WTC11 (cell line): ENCODE measurements at regions not wholly inside any gene's neighbourhood (a gene's known extent, or its start where the extent isn't known, plus 50 kb on each side); places are given as distances from the start of the nearest gene placed in this dataset.

Source experiments
- ATAC-seq: fragments of 200-7000 bp; cut with Tn5 transposase; 2 replicates; pipeline ENCODE4 v1.10.0; 2021; ENCODE audit warnings: mild to moderate bottlenecking, moderate library complexity
- CTCF ChIA-PET: fragments of 300-600 bp; sonication (Branson Sonifier 250); formaldehyde crosslinking; loops from one replicate; lab custom pipeline; 2021; ENCODE audit warnings: antibody characterized with exemption; lab: Charles Lee
- POLR2A ChIA-PET: fragments of 350-600 bp; sonication (Branson Sonifier 250); formaldehyde crosslinking; loops from one replicate; lab custom pipeline; 2021; ENCODE audit warnings: antibody characterized with exemption; lab: Charles Lee
- DNase-seq: peaks from one replicate; pipeline ENCODE4 v3.0.0; 2021; ENCODE audit warnings: low spot score
- H3K27ac Mint-ChIP-seq: 2 replicates; pipeline ENCODE4 v1.8.0; 2021; ENCODE audit warnings: mixed read lengths
- H3K27me3 Mint-ChIP-seq: 2 replicates; pipeline ENCODE4 v1.8.0; 2021; ENCODE audit warnings: low read depth, mild to moderate bottlenecking, moderate library complexity, mixed read lengths
- H3K36me3 Mint-ChIP-seq: 2 replicates; pipeline ENCODE4 v1.8.0; 2021; ENCODE audit warnings: mixed read lengths
- H3K4me1 Mint-ChIP-seq: 2 replicates; pipeline ENCODE4 v1.8.0; 2022; ENCODE audit warnings: mixed read lengths
- H3K4me3 Mint-ChIP-seq: 2 replicates; pipeline ENCODE4 v1.8.0; 2021; ENCODE audit warnings: mild to moderate bottlenecking, moderate library complexity, mixed read lengths
- H3K9me3 Mint-ChIP-seq: 2 replicates; pipeline ENCODE4 v1.8.0; 2021; ENCODE audit warnings: mixed read lengths
- ATF1 ChIP-seq: sonication (generic); formaldehyde crosslinking; IDR thresholded peaks from 2 replicates; pipeline ENCODE4 v1.8.1; 2023; ENCODE audit warnings: mild to moderate bottlenecking, moderate library complexity, missing genetic modification reagents
- ESRRA ChIP-seq: sonication (generic); formaldehyde crosslinking; IDR thresholded peaks from 2 replicates; pipeline ENCODE4 v1.8.1; 2022; ENCODE audit warnings: mild to moderate bottlenecking, missing genetic modification reagents, borderline replicate concordance
- FOXK1 ChIP-seq: sonication (generic); formaldehyde crosslinking; IDR thresholded peaks from 2 replicates; pipeline ENCODE4 v1.8.0; 2022; ENCODE audit warnings: mild to moderate bottlenecking, moderate library complexity, missing genetic modification reagents
- FOXP4 ChIP-seq: sonication (generic); formaldehyde crosslinking; IDR thresholded peaks from 2 replicates; pipeline ENCODE4 v1.8.0; 2022; ENCODE audit warnings: mild to moderate bottlenecking, missing genetic modification reagents
- GABPB1 ChIP-seq: sonication (generic); formaldehyde crosslinking; IDR thresholded peaks from 2 replicates; pipeline ENCODE4 v1.8.1; 2023; ENCODE audit warnings: mild to moderate bottlenecking, missing genetic modification reagents
- GTF2I ChIP-seq: fragments of 250-450 bp; sonication (Bioruptor Pico); conservative IDR thresholded peaks from 2 replicates; pipeline ENCODE4 v1.4.0; 2021; ENCODE audit warnings: mild to moderate bottlenecking
- MYBL2 ChIP-seq: sonication (generic); formaldehyde crosslinking; IDR thresholded peaks from 2 replicates; pipeline ENCODE4 v1.8.1; 2023; ENCODE audit warnings: mild to moderate bottlenecking, moderate library complexity, missing genetic modification reagents
- OVOL2 ChIP-seq: fragments of 250-450 bp; sonication (Bioruptor Pico); IDR thresholded peaks from 2 replicates; pipeline ENCODE4 v1.9.0; 2021; ENCODE audit warnings: mild to moderate bottlenecking, borderline replicate concordance
- TEAD4 ChIP-seq: sonication (generic); formaldehyde crosslinking; IDR thresholded peaks from 2 replicates; pipeline ENCODE4 v1.8.0; 2022; ENCODE audit warnings: mild to moderate bottlenecking, missing genetic modification reagents
- USF2 ChIP-seq: sonication (generic); formaldehyde crosslinking; IDR thresholded peaks from 2 replicates; pipeline ENCODE4 v1.8.1; 2023; ENCODE audit warnings: mild to moderate bottlenecking, missing genetic modification reagents, moderate library complexity
- ZNF138 ChIP-seq: sonication (generic); formaldehyde crosslinking; conservative IDR thresholded peaks from 2 replicates; pipeline ENCODE4 v1.8.1; 2022; ENCODE audit warnings: mild to moderate bottlenecking, moderate library complexity, missing genetic modification reagents
- ZNF232 ChIP-seq: sonication (generic); formaldehyde crosslinking; IDR thresholded peaks from 2 replicates; pipeline ENCODE4 v1.8.0; 2022; ENCODE audit warnings: mild to moderate bottlenecking, missing genetic modification reagents
- TF ChIP-seq, protein P1 (sequence below): sonication (generic); formaldehyde crosslinking; IDR thresholded peaks from 2 replicates; pipeline ENCODE4 v1.8.1; 2023; ENCODE audit warnings: mild to moderate bottlenecking, missing genetic modification reagents, borderline replicate concordance
- TF ChIP-seq, protein P2 (sequence below): fragments of 250-450 bp; sonication (Bioruptor Pico); IDR thresholded peaks from 2 replicates; pipeline ENCODE4 v1.9.0; 2021; ENCODE audit warnings: mild to moderate bottlenecking
- TF ChIP-seq, protein P3 (sequence below): sonication (generic); formaldehyde crosslinking; IDR thresholded peaks from 2 replicates; pipeline ENCODE4 v1.8.1; 2022; ENCODE audit warnings: missing genetic modification reagents, borderline replicate concordance
- TF ChIP-seq, protein P4 (sequence below): fragments of 200-600 bp; IDR thresholded peaks from 2 replicates; pipeline ENCODE4 v1.8.0; 2022; ENCODE audit warnings: antibody characterized with exemption

DNA sequence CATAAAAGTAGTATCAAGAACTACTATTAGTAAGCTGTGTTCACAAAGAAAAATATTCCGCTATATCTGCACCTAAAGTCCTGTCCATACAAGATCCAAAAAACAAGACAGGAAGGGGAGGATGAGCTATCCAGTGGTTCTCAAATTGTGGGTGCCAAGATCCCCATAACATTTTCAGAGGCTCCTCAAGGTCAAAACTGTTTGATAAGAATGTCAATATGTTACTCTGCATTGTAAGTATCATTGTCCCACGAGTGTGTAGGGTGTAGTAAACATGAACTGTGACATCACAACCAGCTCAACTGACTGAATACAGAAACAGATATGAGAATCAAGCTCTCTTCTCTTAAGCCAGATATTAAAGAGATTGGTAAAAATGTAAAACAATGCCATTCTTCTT lies 81.9 kb upstream of the HIVEP1 start (continued):
- no peak for TF ChIP-seq ATF1

DNA sequence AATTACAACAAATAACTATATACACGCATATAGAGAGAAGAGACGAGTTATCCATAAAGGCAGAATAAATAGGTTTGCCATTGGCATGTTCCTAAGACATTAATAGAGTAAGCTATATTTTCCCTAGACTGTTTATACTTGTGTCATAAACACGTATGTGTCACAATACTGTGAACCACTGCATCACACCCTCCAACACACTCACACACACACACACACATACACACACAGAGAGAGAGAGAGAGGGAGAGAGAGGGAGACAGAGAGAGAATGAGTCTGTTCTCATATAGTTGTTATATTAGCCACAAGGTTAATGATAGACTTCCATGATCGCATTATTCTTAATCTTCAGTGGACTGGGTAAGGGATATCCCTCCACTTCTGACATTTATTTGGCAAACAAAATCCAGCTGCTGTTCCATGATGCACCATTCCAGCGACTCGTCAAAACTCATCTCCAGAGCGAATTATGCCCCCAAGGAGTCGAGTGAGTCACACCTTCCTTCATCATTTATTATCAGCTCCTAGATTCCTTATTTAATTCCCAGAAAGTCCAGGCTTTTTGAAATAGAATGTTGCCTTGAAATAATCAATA lies 82.8 kb upstream of the HIVEP1 start:
- Mint-ChIP-seq H3K4me1 (peaks cover 15% of the 10 kb centered on the region), H3K27ac (no peak overlapping the region), H3K9me3 (peaks cover 11% of the 10 kb centered on the region), H3K4me3 (no peak overlapping the region), H3K27me3 (no peaks in the 10 kb centered on the region), H3K36me3 (peaks cover 16% of the 10 kb centered on the region)
- ATAC-seq (no peak), DNase-seq (no peak)
- TF ChIP-seq, protein P1, sequence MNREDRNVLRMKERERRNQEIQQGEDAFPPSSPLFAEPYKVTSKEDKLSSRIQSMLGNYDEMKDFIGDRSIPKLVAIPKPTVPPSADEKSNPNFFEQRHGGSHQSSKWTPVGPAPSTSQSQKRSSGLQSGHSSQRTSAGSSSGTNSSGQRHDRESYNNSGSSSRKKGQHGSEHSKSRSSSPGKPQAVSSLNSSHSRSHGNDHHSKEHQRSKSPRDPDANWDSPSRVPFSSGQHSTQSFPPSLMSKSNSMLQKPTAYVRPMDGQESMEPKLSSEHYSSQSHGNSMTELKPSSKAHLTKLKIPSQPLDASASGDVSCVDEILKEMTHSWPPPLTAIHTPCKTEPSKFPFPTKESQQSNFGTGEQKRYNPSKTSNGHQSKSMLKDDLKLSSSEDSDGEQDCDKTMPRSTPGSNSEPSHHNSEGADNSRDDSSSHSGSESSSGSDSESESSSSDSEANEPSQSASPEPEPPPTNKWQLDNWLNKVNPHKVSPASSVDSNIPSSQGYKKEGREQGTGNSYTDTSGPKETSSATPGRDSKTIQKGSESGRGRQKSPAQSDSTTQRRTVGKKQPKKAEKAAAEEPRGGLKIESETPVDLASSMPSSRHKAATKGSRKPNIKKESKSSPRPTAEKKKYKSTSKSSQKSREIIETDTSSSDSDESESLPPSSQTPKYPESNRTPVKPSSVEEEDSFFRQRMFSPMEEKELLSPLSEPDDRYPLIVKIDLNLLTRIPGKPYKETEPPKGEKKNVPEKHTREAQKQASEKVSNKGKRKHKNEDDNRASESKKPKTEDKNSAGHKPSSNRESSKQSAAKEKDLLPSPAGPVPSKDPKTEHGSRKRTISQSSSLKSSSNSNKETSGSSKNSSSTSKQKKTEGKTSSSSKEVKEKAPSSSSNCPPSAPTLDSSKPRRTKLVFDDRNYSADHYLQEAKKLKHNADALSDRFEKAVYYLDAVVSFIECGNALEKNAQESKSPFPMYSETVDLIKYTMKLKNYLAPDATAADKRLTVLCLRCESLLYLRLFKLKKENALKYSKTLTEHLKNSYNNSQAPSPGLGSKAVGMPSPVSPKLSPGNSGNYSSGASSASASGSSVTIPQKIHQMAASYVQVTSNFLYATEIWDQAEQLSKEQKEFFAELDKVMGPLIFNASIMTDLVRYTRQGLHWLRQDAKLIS = no peak
- no peak for TF ChIP-seq ZNF232 (CRISPR knock-in tag)
- no peak for TF ChIP-seq ZNF138 (CRISPR knock-in tag)
- ChIA-PET POLR2A (no interaction called here), CTCF (no interaction called here)

GRCh38 chr6:11926594-11927407 lies 85.3 kb upstream of the HIVEP1 start:
- Mint-ChIP-seq H3K27me3 (no peaks in the 10 kb centered on the region), H3K27ac (no peak overlapping the region), H3K36me3 (peaks cover 3% of the 10 kb centered on the region; the same call in 1 of the 2 replicates), H3K4me1 (peaks cover 15% of the 10 kb centered on the region), H3K4me3 (no peak overlapping the region), H3K9me3 (no peaks in the 10 kb centered on the region)
- TF ChIP-seq ZNF232 (CRISPR knock-in tag) = no peak
- TF ChIP-seq, protein P2, sequence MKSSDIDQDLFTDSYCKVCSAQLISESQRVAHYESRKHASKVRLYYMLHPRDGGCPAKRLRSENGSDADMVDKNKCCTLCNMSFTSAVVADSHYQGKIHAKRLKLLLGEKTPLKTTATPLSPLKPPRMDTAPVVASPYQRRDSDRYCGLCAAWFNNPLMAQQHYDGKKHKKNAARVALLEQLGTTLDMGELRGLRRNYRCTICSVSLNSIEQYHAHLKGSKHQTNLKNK = no peak
- TF ChIP-seq, protein P3, sequence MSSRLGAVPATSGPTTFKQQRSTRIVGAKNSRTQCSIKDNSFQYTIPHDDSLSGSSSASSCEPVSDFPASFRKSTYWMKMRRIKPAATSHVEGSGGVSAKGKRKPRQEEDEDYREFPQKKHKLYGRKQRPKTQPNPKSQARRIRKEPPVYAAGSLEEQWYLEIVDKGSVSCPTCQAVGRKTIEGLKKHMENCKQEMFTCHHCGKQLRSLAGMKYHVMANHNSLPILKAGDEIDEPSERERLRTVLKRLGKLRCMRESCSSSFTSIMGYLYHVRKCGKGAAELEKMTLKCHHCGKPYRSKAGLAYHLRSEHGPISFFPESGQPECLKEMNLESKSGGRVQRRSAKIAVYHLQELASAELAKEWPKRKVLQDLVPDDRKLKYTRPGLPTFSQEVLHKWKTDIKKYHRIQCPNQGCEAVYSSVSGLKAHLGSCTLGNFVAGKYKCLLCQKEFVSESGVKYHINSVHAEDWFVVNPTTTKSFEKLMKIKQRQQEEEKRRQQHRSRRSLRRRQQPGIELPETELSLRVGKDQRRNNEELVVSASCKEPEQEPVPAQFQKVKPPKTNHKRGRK (CRISPR knock-in tag) = peak; percentile 26; the same call in 1 of the 2 replicates
- DNase-seq (no peak), ATAC-seq (no peak)
- ChIA-PET CTCF (no interaction called here), POLR2A (no interaction called here)

- H3K27ac Mint-ChIP-seq = no peak overlapping the region
- POLR2A ChIA-PET = no interaction called here
- DNase-seq = no peak
- TF ChIP-seq ATF1 = no peak
- TF ChIP-seq MYBL2 (CRISPR knock-in tag) = no peak
- no peak for TF ChIP-seq GTF2I (CRISPR knock-in tag)
- no peak for TF ChIP-seq FOXK1 (CRISPR knock-in tag)
- TF ChIP-seq ESRRA = no peak
- TF ChIP-seq, protein P4, sequence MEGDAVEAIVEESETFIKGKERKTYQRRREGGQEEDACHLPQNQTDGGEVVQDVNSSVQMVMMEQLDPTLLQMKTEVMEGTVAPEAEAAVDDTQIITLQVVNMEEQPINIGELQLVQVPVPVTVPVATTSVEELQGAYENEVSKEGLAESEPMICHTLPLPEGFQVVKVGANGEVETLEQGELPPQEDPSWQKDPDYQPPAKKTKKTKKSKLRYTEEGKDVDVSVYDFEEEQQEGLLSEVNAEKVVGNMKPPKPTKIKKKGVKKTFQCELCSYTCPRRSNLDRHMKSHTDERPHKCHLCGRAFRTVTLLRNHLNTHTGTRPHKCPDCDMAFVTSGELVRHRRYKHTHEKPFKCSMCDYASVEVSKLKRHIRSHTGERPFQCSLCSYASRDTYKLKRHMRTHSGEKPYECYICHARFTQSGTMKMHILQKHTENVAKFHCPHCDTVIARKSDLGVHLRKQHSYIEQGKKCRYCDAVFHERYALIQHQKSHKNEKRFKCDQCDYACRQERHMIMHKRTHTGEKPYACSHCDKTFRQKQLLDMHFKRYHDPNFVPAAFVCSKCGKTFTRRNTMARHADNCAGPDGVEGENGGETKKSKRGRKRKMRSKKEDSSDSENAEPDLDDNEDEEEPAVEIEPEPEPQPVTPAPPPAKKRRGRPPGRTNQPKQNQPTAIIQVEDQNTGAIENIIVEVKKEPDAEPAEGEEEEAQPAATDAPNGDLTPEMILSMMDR = no peak
- no peak for TF ChIP-seq TEAD4
- no peak for TF ChIP-seq OVOL2 (CRISPR knock-in tag)
- TF ChIP-seq USF2 (CRISPR knock-in tag) = no peak
- no peak for TF ChIP-seq FOXP4 (CRISPR knock-in tag)
- no peak for TF ChIP-seq GABPB1 (CRISPR knock-in tag)
Measured at GRCh38 chr6:11925805-11926204, 86.3 kb upstream of the HIVEP1 start.

More at GRCh38 chr6:11925805-11926204, 86.3 kb upstream of the HIVEP1 start:
- peak; percentile 43; the same call in 1 of the 2 replicates for ATAC-seq
- Mint-ChIP-seq H3K36me3 (no peaks in the 10 kb centered on the region), H3K4me1 (peaks cover 17% of the 10 kb centered on the region), H3K4me3 (no peak overlapping the region), H3K27me3 (no peaks in the 10 kb centered on the region), H3K9me3 (no peaks in the 10 kb centered on the region)
- CTCF ChIA-PET = no interaction called here
